Iris pigment epithelial cell (primary cell): ENCODE measurements at regions not wholly inside any gene's neighbourhood (a gene's known extent, or its start where the extent isn't known, plus 50 kb on each side); places are given as distances from the start of the nearest gene placed in this dataset.
A peak's percentile ranks its signal among the peaks of the same experiment; 100 is the strongest.
"Not testable (repeated sequence)": the region's sequence is repeated elsewhere in the genome, so short reads cannot be mapped to it uniquely, and the experiment has no call there.

Experiments
- DNase-seq: peaks from one replicate; pipeline ENCODE4 v3.0.0-alpha.2; 2011; ENCODE audit warnings: low read depth

- no peak for DNase-seq
Measured at GRCh38 chr3:87101861-87102625, 111.1 kb upstream of the VGLL3 start.

- not testable (repeated sequence) for DNase-seq
Measured at GRCh38 chr3:87097733-87098132, 106.8 kb upstream of the VGLL3 start.

GRCh38 chr3:87090631-87091030 is 99.7 kb upstream of the VGLL3 start:
- no peak for DNase-seq

- DNase-seq: peak; percentile 76
Measured at GRCh38 chr3:87088993-87089841, 98.3 kb upstream of the VGLL3 start.

- DNase-seq: peak; percentile 33
Measured at GRCh38 chr3:87088430-87088992, 97.6 kb upstream of the VGLL3 start.

GRCh38 chr3:87084868-87085267 is 93.9 kb upstream of the VGLL3 start:
- peak; percentile 57 for DNase-seq

GRCh38 chr3:87082796-87083440 is 92.0 kb upstream of the VGLL3 start:
- peak; percentile 72 for DNase-seq

- DNase-seq: no peak
Measured at GRCh38 chr3:87077355-87077754, 86.4 kb upstream of the VGLL3 start.

GRCh38 chr3:87076946-87077345 is 86.0 kb upstream of the VGLL3 start:
- DNase-seq: peak; percentile 88

- DNase-seq: no peak
Measured at GRCh38 chr3:87073496-87074145, 82.7 kb upstream of the VGLL3 start.

- DNase-seq: no peak
Measured at GRCh38 chr3:87072446-87072845, 81.5 kb upstream of the VGLL3 start.

GRCh38 chr3:87069971-87070370 is 79.0 kb upstream of the VGLL3 start:
- no peak for DNase-seq

GRCh38 chr3:87069021-87069420 is 78.1 kb upstream of the VGLL3 start:
- no peak for DNase-seq

GRCh38 chr3:87062685-87063084 is 71.7 kb upstream of the VGLL3 start:
- no peak for DNase-seq

- DNase-seq: no peak
Measured at GRCh38 chr3:87057474-87057873, 66.5 kb upstream of the VGLL3 start.

GRCh38 chr3:87053553-87053952 is 62.6 kb upstream of the VGLL3 start:
- DNase-seq: no peak

- DNase-seq: no peak
Measured at GRCh38 chr3:87052499-87053260, 61.7 kb upstream of the VGLL3 start.

- DNase-seq: no peak
Measured at GRCh38 chr3:87047852-87048251, 56.9 kb upstream of the VGLL3 start.

GRCh38 chr3:87046241-87046640 is 55.3 kb upstream of the VGLL3 start:
- no peak for DNase-seq

GRCh38 chr3:87045473-87045872 is 54.5 kb upstream of the VGLL3 start:
- DNase-seq: peak; percentile 13

GRCh38 chr3:87044846-87045245 is 53.9 kb upstream of the VGLL3 start:
- no peak for DNase-seq
